ENCODE measurements at regions not wholly inside any gene's neighbourhood (a gene's known extent, or its start where the extent isn't known, plus 50 kb on each side); places are given as distances from the start of the nearest gene placed in this dataset.

- TF ChIP-seq CTCF (IDR thresholded peaks at IDR 0.05) (no peak), SIN3A (IDR thresholded peaks at IDR 0.05; ENCODE audit: borderline replicate concordance, insufficient read depth, low read depth, low read length) (no peak), POLR2AphosphoS5 (IDR thresholded peaks at IDR 0.05; ENCODE audit: low read depth, low read length) (no peak)
These were observed 240.0 kb upstream of the SGCG start for GRCh38 chr13:22940736-22941135.
